Stimulated activated CD8-positive, alpha-beta memory T cell treated with anti-CD3 and anti-CD28 coated beads, Interleukin-4, amount 100 ng/mL, for 4 hours (primary cell): ENCODE measurements at regions not wholly inside any gene's neighbourhood (a gene's known extent, or its start where the extent isn't known, plus 50 kb on each side); places are given as distances from the start of the nearest gene placed in this dataset.
"Not testable (repeated sequence)": the region's sequence is repeated elsewhere in the genome, so short reads cannot be mapped to it uniquely, and the experiment has no call there.

ENCODE experiments used
- DNase-seq, 2 donors: peaks; one replicate each; pipeline ENCODE4 v3.0.0-alpha.2; 2020; ENCODE audit warnings: low read depth in 2 of 2, low spot score in 1 of 2

- no peak for DNase-seq
Observed at GRCh38 chr6:135129136-135129856, 51.8 kb upstream of the MYB start.

DNA sequence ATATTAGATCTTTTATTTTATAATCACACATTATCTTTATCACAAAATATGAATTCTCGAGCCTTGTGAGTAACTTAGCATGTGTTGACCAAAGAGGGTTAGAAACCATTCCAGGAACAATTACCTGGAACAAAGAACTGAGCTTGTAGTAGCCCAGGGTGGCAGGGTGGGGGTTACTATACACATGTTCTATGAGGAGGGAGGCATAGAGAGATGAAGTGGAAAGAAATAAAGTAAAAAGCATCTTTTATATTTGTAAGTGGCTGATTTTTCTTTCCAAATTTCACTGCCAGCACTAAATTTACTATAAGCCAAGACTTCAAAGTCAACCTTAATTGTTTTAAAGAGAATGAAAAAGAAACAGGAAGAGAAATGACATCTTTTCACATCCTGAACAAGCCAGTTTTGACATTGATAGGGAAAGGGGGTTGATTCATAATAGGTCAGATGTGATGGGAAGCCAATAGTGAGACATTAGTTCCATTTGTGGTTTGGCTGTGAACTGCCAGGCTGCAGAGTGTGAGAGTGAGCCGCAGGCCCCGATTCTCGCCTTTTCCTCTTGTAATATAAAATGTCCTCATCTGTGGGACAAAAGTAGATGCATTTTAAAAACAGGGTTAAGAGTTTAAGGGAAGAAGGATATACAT is 52.7 kb upstream of the MYB start:
- DNase-seq = peak; percentile 20 to 35

DNA sequence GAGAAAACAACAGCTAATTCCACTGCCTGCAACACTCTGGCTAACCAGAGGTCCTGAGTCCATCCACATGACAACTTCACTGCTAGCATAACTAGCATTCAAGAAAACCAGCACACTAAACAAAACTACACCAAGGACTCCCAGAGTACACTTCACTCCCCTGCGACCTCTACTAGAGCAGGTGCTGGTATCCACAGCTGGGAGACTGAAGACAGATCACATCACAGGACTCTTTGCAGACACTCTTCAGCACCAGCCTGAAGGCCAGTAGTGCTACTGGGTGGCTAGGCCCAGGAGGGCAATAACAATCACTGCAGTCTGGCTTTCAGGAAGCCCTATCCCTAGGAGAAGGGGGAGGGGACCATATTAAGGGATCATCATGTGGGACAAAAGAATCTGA is 54.4 kb upstream of the MYB start:
- DNase-seq = no peak

DNA sequence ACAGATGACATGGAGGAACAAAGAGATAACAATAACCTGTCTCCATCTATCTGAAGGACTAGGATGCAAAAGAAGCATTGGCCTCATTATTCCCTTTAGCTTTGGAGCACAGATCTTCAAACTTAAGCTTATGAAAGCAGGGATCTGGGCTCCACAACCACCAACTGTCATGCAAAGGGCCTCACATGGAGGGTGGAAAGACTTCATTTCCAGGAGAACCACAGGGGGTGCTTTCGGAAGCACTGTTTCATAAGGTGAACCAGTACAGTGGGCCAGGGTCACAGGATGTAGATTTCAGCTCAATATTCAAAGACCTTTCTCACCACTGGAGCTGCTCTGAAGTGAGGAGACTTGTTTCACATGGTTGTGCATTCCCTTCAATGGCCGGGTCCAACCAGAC is 55.1 kb upstream of the MYB start:
- DNase-seq = no peak

DNA sequence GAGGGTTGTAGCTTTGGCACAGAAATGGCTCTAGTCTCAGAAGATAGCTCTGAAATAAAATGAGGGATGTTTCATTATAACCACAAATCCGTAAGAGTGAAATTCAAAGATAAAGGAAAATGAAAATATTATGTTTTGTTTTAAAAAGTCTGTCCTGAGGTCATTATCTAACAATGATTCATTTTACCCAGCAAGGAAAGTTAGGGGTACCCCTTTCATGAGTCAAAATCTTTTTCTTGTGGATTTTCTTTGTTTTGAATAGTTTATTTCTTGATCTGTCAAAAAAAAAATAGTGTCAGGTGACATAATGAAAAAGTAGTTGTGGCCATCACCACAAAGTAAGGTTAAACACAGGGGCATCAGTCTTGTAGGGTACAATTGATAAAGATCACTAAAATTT is 59.7 kb upstream of the MYB start:
- no peak for DNase-seq

DNA sequence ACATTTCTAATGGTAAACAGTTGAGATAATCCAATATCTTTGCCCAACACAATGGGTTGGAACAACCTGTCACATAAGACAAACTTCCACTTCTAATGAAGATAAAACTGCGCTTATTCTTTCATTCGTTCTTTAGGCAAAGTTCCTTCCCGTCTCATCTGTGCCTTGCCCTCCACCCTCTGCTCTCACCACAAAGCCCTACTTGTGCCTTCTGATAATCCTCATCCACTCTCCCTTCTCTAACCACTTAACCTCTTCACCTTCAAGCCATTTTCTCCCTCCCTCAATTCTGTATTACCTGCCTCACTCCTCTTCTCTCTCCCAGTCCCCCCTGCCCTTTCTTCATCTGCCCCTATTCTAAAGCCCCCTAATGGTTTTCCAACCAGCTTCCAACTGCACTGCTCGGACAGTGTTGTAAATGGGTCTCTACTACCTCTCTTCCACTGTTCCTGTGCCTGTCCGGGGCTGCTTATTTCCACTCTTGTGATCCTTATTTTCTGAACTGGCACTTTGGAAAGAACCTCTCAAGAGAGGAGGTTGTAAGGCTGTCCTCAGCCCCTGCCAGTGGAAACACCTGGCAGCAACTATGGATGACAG is 62.9 kb upstream of the MYB start:
- DNase-seq = no peak

GRCh38 chr6:135117413-135117968 is 62.9 kb upstream of the HBS1L start:
- DNase-seq = no peak

- no peak for DNase-seq
Observed at GRCh38 chr6:135116571-135116970, 61.9 kb upstream of the HBS1L start.

DNA sequence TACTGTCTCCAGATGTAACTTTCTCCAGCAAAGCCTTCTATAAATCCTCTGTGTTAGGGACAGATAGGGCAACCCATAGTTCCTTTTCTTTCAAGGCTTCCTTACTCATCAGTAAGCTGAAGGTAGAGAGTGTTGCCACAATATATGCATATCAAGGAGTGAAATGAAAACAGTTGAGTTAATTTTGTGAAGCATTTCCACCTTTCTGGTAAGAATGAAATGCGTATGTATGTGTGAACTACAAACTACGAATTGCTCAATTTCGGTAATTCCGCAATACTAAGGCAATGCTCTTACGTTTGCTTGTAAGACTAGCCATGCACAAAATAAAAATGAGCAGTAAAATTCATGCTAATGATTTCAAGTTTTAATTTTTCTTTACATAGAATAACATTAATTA is 61.2 kb upstream of the HBS1L start:
- DNase-seq = no peak

DNA sequence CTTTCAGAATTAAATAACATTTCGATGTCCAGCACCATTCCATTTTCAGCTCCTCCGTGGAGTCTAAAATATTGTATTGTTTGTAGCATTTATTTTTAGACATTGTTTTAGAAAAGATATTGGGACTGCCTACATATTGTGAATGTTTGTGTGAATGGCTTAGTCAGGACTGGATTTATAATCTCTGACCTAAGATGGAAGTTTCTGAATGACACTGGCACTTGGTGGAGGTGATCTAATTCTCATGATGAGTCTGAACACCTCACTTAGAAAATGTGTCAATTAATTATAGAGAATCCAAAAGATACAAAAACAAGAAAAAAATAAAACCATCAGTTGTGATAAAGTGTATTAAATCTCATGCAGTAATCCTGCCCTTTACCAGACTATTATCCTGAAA is 60.8 kb upstream of the HBS1L start:
- no peak for DNase-seq

DNA sequence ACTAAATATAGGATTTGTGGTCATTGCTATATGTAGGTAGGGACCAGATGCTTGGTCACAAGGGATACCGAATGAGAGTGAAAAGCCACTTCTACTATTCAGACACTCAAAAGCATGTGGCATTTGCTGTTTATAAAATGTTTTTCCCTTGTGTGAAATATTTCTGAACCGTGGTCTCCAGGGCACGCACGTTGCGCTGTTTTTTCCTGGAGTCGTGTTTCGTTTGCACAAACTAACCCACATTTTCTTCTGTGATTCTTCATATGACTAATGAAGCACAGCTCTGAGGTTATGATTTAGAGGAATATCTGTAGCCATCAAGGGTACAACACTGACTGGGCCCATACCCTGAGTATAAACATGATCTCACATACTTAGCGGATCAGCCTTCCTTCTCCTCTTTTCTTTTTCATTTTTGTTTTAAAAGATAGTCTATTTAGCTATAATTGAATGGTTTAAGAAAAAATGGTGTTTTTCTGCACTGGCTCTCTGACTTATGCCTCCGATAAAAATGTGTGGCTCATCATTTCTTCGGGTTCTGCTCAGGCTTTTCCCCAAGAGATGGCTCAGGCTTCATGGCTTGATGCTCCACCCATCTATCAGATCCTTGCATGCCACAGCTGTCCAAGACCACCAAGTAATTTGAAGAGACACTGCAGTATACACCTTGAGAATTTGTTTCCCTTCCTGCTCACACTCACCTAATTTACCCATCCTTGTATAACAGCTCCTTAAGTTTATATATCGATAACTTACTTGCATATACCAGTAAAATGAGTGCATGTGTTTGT is 59.9 kb upstream of the HBS1L start:
- DNase-seq = no peak

- no peak for DNase-seq
Observed at GRCh38 chr6:135113860-135114259, 59.2 kb upstream of the HBS1L start.

DNA sequence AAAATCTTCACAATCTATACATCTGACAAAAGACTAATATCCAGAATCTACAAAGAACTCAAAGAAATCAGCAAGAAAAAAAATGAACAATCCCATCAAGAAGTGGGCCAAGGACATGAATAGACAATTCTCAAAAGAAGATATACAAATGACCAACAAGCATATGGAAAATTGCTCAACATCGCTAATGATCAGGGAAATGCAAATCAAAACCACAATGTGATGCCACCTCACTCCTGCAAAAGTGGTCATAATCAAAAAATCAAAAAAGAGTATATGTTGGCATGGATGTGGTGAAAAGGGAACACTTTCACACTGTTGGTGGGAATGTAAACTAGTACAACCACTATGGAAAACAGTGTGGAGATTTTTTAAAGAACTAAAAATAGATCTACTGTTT is 58.3 kb upstream of the HBS1L start:
- not testable (repeated sequence) for DNase-seq

DNA sequence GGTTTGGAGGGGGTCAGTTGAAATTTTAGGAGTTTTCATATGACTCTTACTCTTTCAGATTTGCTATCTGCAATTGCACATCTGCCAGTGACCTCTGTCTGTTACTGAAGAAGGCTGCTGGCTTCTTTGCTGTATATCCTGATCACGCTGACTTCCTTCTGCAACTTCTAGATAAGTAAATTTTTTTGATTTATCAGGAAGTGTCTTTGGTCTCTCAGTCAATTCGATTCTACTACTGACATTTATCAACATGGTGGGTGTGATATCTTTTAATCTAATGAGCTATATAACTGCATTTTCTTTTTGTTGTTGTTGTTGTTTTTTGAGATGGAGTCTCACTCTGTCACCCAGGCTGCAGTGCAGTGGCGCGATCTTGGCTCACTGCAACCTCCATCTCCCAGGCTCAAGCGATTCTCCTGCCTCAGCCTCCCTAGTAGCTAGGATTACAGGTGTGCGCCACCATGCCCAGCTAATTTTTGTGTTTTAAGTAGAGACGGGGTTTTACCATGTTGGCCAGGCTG is 55.7 kb upstream of the HBS1L start:
- not testable (repeated sequence) for DNase-seq

GRCh38 chr6:135109761-135110160 is 55.1 kb upstream of the HBS1L start:
- no peak for DNase-seq

GRCh38 chr6:135108692-135109091 is 54.1 kb upstream of the HBS1L start:
- DNase-seq = no peak

DNA sequence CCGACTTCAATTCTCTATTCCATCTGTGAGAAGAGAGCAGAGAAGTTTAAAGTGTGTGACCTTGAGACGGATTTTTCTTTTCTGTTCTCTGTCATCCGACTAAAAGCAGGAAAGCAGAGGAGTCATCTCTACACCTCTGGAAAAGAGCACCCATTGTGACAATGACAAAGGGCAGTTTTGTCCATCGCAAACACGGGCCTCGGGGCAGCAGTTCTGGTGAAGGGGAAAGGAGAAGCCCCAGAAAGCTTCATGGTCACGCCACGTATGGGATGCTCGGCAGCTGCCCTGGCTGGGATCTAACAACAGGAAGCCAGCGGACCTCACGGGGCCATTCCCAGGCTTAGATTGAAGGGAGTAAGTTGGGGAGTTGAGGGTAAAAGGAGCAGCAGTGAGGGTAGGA is 52.0 kb upstream of the HBS1L start:
- DNase-seq = no peak

DNA sequence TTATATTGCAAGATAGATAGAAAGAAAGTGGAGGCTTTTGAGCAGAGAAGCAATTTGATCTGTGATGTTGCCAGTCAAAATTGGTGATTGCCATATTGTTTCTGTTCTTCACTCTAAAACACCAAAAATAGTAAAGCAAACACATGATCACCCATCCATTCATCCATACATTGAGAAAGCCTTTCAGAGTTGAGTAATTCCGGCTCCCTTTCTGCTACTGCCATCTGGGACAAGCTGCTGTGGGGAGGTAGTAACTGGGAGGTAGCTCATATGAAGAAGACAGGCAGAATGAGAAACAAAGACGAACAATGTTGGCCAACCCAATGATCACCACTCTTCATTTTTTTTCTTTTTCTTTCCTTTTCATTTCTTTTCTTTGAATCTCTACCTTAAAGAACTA is 51.1 kb upstream of the HBS1L start:
- no peak for DNase-seq

- no peak for DNase-seq
Observed at GRCh38 chr6:135105299-135105698, 50.7 kb upstream of the HBS1L start.
